GM23338 (cell line): ENCODE measurements at regions not wholly inside any gene's neighbourhood (a gene's known extent, or its start where the extent isn't known, plus 50 kb on each side); places are given as distances from the start of the nearest gene placed in this dataset.

Experiments used
- ATAC-seq: fragments of 200-7000 bp; cut with Tn5 transposase; 3 replicates; pipeline ENCODE4 v1.9.1; 2020
- DNase-seq: peaks from one replicate; pipeline ENCODE4 v3.0.0-alpha.2; 2015; ENCODE audit warnings: low spot score
- H2AFZ ChIP-seq: fragments of 200-600 bp; sonication (generic); 2 replicates; pipeline ENCODE4 v1.8.0; 2016; ENCODE audit warnings: antibody characterized with exemption, mild to moderate bottlenecking, moderate library complexity
- H3F3A ChIP-seq: fragments of 200-600 bp; sonication (generic); replicated peaks from 2 replicates; pipeline ENCODE4 v1.8.0; 2017; ENCODE audit warnings: antibody characterized with exemption, mixed run types, low read depth
- H3K27ac ChIP-seq: fragments of 200-600 bp; sonication (generic); 2 replicates; pipeline ENCODE4 v1.6.1; 2016; ENCODE audit warnings: low read depth
- H3K27me3 ChIP-seq: fragments of 200-600 bp; sonication (generic); 2 replicates; pipeline ENCODE4 v1.8.0; 2016; ENCODE audit warnings: mild to moderate bottlenecking, mixed run types, moderate library complexity; ENCODE audit not compliant: insufficient read depth
- H3K36me3 ChIP-seq: fragments of 200-600 bp; sonication (generic); 2 replicates; pipeline ENCODE4 v1.8.0; 2016; ENCODE audit warnings: mild to moderate bottlenecking; ENCODE audit not compliant: insufficient read depth
- H3K4me1 ChIP-seq: fragments of 200-600 bp; sonication (generic); 2 replicates; pipeline ENCODE4 v1.8.0; 2016; ENCODE audit warnings: mild to moderate bottlenecking, moderate library complexity; ENCODE audit not compliant: insufficient read depth
- H3K4me2 ChIP-seq: fragments of 200-600 bp; sonication (generic); 2 replicates; pipeline ENCODE4 v1.7.1; 2017; ENCODE audit warnings: mixed run types
- H3K4me3 ChIP-seq: fragments of 200-600 bp; sonication (generic); 2 replicates; pipeline ENCODE4 v1.6.1; 2016; ENCODE audit warnings: mixed run types
- H3K79me2 ChIP-seq: fragments of 200-600 bp; sonication (generic); replicated peaks from 2 replicates; pipeline ENCODE4 v1.8.0; 2017; ENCODE audit warnings: mild to moderate bottlenecking; ENCODE audit not compliant: insufficient read depth
- H3K9me2 ChIP-seq: fragments of 200-600 bp; sonication (generic); 2 replicates; pipeline ENCODE4 v1.8.0; 2017; ENCODE audit not compliant: insufficient read depth
- H4K20me1 ChIP-seq: fragments of 200-600 bp; sonication (generic); replicated peaks from 2 replicates; pipeline ENCODE4 v1.8.0; 2017; ENCODE audit warnings: mild to moderate bottlenecking; ENCODE audit not compliant: insufficient read depth
- H3K27ac Mint-ChIP-seq: 2 replicates; pipeline ENCODE4 v1.8.0; 2020; ENCODE audit warnings: inconsistent platforms, mild to moderate bottlenecking, moderate library complexity, mixed read lengths
- H3K27me3 Mint-ChIP-seq: 3 replicates; pipeline ENCODE4 v1.8.0; 2022; ENCODE audit warnings: low read depth, mild to moderate bottlenecking, moderate library complexity, mixed read lengths, inconsistent platforms; ENCODE audit not compliant: insufficient read depth, poor library complexity
- H3K36me3 Mint-ChIP-seq: 3 replicates; pipeline ENCODE4 v1.8.0; 2021; ENCODE audit warnings: low read depth, mild to moderate bottlenecking, inconsistent platforms, moderate library complexity, mixed read lengths
- H3K4me1 Mint-ChIP-seq: 3 replicates; pipeline ENCODE4 v1.8.0; 2020; ENCODE audit warnings: mild to moderate bottlenecking, inconsistent platforms, mixed read lengths
- H3K4me3 Mint-ChIP-seq: 3 replicates; pipeline ENCODE4 v1.8.0; 2021; ENCODE audit warnings: moderate library complexity, mild to moderate bottlenecking, inconsistent platforms, mixed read lengths
- H3K9me3 Mint-ChIP-seq: 3 replicates; pipeline ENCODE4 v1.8.0; 2020; ENCODE audit warnings: moderate library complexity, mild to moderate bottlenecking, inconsistent platforms, mixed read lengths
- CREB1 ChIP-seq: fragments of 250-450 bp; sonication (Bioruptor Pico); IDR thresholded peaks from 2 replicates; pipeline ENCODE4 v1.5.0; 2020; ENCODE audit warnings: low read depth, mild to moderate bottlenecking, moderate library complexity
- ETS1 ChIP-seq: IDR thresholded peaks from 2 replicates; pipeline ENCODE4 v1.6.1; 2016; ENCODE audit warnings: antibody characterized with exemption
- EZH2 ChIP-seq: fragments of 200-600 bp; sonication (generic); IDR thresholded peaks from one replicate; pipeline ENCODE4 v1.8.0; 2017; ENCODE audit warnings: antibody characterized with exemption, mild to moderate bottlenecking, low read depth; ENCODE audit not compliant: unreplicated experiment
- EZH2phosphoT487 ChIP-seq: fragments of 200-600 bp; sonication (generic); IDR thresholded peaks from one replicate; pipeline ENCODE4 v1.8.1; 2018; ENCODE audit warnings: antibody characterized with exemption; ENCODE audit not compliant: unreplicated experiment
- JUNB ChIP-seq: IDR thresholded peaks from one replicate; pipeline ENCODE4 v1.6.1; 2016; ENCODE audit warnings: antibody characterized with exemption; ENCODE audit not compliant: unreplicated experiment
- NANOG ChIP-seq: IDR thresholded peaks from 2 replicates; pipeline ENCODE4 v1.6.1; 2016; ENCODE audit warnings: antibody characterized with exemption, borderline replicate concordance
- POLR2AphosphoS5 ChIP-seq: IDR thresholded peaks from 2 replicates; pipeline ENCODE4 v1.6.1; 2016; ENCODE audit warnings: antibody characterized with exemption, low read depth
- REST ChIP-seq: IDR thresholded peaks from one replicate; pipeline ENCODE4 v1.6.1; 2018; ENCODE audit warnings: antibody characterized with exemption; ENCODE audit not compliant: unreplicated experiment
- STAT1 ChIP-seq: IDR thresholded peaks from one replicate; pipeline ENCODE4 v1.6.1; 2016; ENCODE audit warnings: antibody characterized with exemption; ENCODE audit not compliant: unreplicated experiment
- ZNF114 ChIP-seq: fragments of 250-450 bp; sonication (Bioruptor Pico); IDR thresholded peaks from 2 replicates; pipeline ENCODE4 v1.5.0; 2020; ENCODE audit warnings: mild to moderate bottlenecking, moderate library complexity
- ZNF331 ChIP-seq: fragments of 250-450 bp; sonication (Bioruptor Pico); IDR thresholded peaks from 2 replicates; pipeline ENCODE4 v1.5.0; 2020; ENCODE audit warnings: low read depth, mild to moderate bottlenecking, moderate library complexity

GRCh38 chr7:47693216-47693615 lies 111.3 kb upstream of the TNS3 start:
- no peaks in the 10 kb centered on the region for H3K9me3 Mint-ChIP-seq
- peaks cover 3% of the 10 kb centered on the region for H3K27me3 Mint-ChIP-seq
- no peak for ATAC-seq
- H3F3A ChIP-seq = no peaks in the 10 kb centered on the region
- TF ChIP-seq CREB1 (CRISPR knock-in tag) (no peak), EZH2 (no peak), ETS1 (no peak), JUNB (no peak), STAT1 (no peak), POLR2AphosphoS5 (no peak), ZNF331 (no peak), REST (no peak), NANOG (no peak), ZNF114 (no peak), EZH2phosphoT487 (no peak)
- no peak for DNase-seq
- H3K9me2 ChIP-seq = peaks cover 2% of the 10 kb centered on the region; the same call in 1 of the 2 replicates
- no peak overlapping the region for H3K4me3 ChIP-seq
- no peak overlapping the region for H2AFZ ChIP-seq
- no peaks in the 10 kb centered on the region for H3K79me2 ChIP-seq
- H3K27ac Mint-ChIP-seq = no peak overlapping the region
- H3K4me1 ChIP-seq = no peaks in the 10 kb centered on the region
- H3K36me3 ChIP-seq = no peaks in the 10 kb centered on the region
- H3K27me3 ChIP-seq = no peaks in the 10 kb centered on the region
- H3K4me1 Mint-ChIP-seq = peaks cover 5% of the 10 kb centered on the region; the same call in 2 of the 3 replicates
- H3K27ac ChIP-seq = no peak overlapping the region
- H3K4me3 Mint-ChIP-seq = no peak overlapping the region
- H3K36me3 Mint-ChIP-seq = no peaks in the 10 kb centered on the region
- H3K4me2 ChIP-seq = no peak overlapping the region
- H4K20me1 ChIP-seq = no peaks in the 10 kb centered on the region

GRCh38 chr7:47691988-47692387 lies 110.1 kb upstream of the TNS3 start:
- no peak for TF ChIP-seq ETS1
- no peak for TF ChIP-seq ZNF331
- no peaks in the 10 kb centered on the region for H3K9me3 Mint-ChIP-seq
- H3K4me3 Mint-ChIP-seq = no peak overlapping the region
- no peak overlapping the region for H2AFZ ChIP-seq
- no peak overlapping the region for H3K4me2 ChIP-seq
- peaks cover 2% of the 10 kb centered on the region; the same call in 1 of the 2 replicates for H3K9me2 ChIP-seq
- H3K4me3 ChIP-seq = no peak overlapping the region
- no peak overlapping the region for H3K27ac Mint-ChIP-seq
- peaks cover 3% of the 10 kb centered on the region for H3K27me3 Mint-ChIP-seq
- H4K20me1 ChIP-seq = no peaks in the 10 kb centered on the region
- peaks cover 5% of the 10 kb centered on the region; the same call in 2 of the 3 replicates for H3K4me1 Mint-ChIP-seq
- H3K36me3 Mint-ChIP-seq = no peaks in the 10 kb centered on the region
- H3K27me3 ChIP-seq = no peaks in the 10 kb centered on the region
- ATAC-seq = no peak
- H3F3A ChIP-seq = no peaks in the 10 kb centered on the region
- no peak overlapping the region for H3K27ac ChIP-seq
- no peaks in the 10 kb centered on the region for H3K4me1 ChIP-seq
- H3K36me3 ChIP-seq = no peaks in the 10 kb centered on the region
- DNase-seq = no peak
- H3K79me2 ChIP-seq = no peaks in the 10 kb centered on the region
